ENCODE measurements at regions not wholly inside any gene's neighbourhood (a gene's known extent, or its start where the extent isn't known, plus 50 kb on each side); places are given as distances from the start of the nearest gene placed in this dataset.

DNA sequence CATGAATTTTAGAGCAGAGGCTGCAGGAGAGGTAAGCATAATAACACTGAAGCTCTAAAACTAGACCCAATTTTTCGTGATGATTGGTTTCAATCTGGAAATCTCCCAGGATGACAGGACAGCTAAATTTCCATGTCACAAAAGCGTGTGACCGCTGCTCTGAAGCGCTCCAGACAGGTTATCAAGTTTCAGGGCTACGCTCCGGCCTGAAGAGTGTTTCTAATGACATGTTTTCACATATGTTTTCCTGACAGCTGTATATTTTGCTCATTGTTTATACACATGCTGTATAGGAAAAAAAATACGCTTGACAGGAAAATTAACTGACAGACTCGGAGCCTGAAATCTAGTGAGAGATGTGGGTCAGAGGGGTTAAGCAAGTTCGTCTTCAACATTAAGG is 219.8 kb upstream of the BMPER start:
- no peak overlapping the region for H3K4me3 ChIP-seq (ENCODE audit: low read depth, low read length)
- ChIA-PET POLR2A (no interaction called here), CTCF (interaction anchor here (0.6 kb wide), 1 partner anchor 13 kb away, joined by 4 read pairs; no protein-coding TSS in a partner anchor)
- TF ChIP-seq, protein P1, sequence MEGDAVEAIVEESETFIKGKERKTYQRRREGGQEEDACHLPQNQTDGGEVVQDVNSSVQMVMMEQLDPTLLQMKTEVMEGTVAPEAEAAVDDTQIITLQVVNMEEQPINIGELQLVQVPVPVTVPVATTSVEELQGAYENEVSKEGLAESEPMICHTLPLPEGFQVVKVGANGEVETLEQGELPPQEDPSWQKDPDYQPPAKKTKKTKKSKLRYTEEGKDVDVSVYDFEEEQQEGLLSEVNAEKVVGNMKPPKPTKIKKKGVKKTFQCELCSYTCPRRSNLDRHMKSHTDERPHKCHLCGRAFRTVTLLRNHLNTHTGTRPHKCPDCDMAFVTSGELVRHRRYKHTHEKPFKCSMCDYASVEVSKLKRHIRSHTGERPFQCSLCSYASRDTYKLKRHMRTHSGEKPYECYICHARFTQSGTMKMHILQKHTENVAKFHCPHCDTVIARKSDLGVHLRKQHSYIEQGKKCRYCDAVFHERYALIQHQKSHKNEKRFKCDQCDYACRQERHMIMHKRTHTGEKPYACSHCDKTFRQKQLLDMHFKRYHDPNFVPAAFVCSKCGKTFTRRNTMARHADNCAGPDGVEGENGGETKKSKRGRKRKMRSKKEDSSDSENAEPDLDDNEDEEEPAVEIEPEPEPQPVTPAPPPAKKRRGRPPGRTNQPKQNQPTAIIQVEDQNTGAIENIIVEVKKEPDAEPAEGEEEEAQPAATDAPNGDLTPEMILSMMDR (IDR thresholded peaks at IDR 0.05; ENCODE audit: low read depth, low read length), result no peak
- no peak for DNase-seq (ENCODE audit: low read depth, low spot score)
- no peak overlapping the region for H3K27ac ChIP-seq (ENCODE audit: low read depth, low read length)
- H3K9me3 ChIP-seq (ENCODE audit: control insufficient read depth, insufficient read depth, low read length), result no peaks in the 10 kb centered on the region
- H3K27me3 ChIP-seq (ENCODE audit: control insufficient read depth, insufficient read depth, low read length), result no peaks in the 10 kb centered on the region

DNA sequence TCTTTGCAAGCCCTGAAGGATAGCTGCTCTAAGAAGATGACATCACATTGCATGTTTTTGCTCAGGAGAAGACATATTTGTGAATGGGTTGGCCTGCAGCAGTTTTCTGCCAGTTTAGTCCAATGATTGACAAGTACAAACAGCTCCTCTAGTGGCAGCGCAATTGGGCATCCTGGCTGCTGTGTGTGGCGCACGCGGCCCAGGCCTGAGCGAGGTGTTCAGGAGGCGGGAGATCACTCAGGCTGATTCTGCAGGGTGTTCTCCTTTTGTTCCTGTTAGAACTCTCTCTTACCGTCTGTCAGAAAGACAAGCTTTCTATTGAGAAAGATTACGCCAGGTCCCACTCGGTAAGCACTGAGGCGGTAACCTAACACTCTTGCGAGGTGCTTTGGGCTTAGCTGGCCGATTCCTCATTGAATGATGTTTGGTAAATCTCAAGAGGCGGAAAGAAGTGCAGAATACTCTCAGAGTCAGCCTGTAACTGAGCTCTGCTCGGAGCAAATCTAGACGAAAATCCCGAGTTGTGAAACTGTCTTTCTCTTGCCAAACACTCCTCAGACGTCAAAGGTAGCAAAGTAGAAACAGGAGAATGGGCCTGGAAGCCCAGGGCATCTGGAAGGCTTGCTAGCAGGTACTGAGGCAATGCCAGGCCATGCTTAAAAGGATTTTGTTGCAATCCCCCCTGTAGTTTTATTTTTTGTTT is 219.2 kb upstream of the BMPER start:
- Histone ChIP-seq H3K27me3 (ENCODE audit: control insufficient read depth, insufficient read depth, low read length) (no peaks in the 10 kb centered on the region), H3K9me3 (ENCODE audit: control insufficient read depth, insufficient read depth, low read length) (no peaks in the 10 kb centered on the region), H3K4me3 (ENCODE audit: low read depth, low read length) (no peak overlapping the region), H3K27ac (ENCODE audit: low read depth, low read length) (no peak overlapping the region)
- DNase-seq (ENCODE audit: low read depth, low spot score), result no peak
- TF ChIP-seq, protein P1 (IDR thresholded peaks at IDR 0.05; ENCODE audit: low read depth, low read length), result no peak
- CTCF ChIA-PET, result no interaction called here
- POLR2A ChIA-PET, result no interaction called here

DNA sequence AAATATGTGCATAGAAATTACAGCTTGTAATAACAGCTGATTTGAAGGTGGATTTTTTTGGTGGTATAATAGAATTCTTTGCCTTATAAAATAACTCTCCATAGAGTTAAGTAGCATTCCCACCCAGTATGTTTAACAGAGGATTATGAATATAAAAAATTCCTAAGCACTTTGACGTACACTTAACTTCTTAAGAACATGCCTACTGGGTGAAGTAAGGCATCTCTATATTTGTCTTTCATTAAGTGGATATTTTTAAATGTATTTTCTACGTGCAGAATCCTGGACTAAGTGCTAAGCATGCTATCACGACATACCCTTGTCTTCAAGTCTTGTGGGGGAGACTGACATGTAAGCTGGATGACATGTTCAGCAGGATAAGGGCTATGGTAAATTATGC is 217.7 kb upstream of the BMPER start:
- ChIA-PET POLR2A (no interaction called here), CTCF (interaction anchor here (1.1 kb wide), 1 partner anchor 245 kb away, joined by 3 read pairs; no protein-coding TSS in a partner anchor)
- Histone ChIP-seq H3K9me3 (ENCODE audit: control insufficient read depth, insufficient read depth, low read length) (no peaks in the 10 kb centered on the region), H3K4me3 (ENCODE audit: low read depth, low read length) (no peak overlapping the region), H3K27me3 (ENCODE audit: control insufficient read depth, insufficient read depth, low read length) (no peaks in the 10 kb centered on the region), H3K27ac (ENCODE audit: low read depth, low read length) (no peak overlapping the region)
- TF ChIP-seq, protein P1 (IDR thresholded peaks at IDR 0.05; ENCODE audit: low read depth, low read length), result no peak
- DNase-seq (ENCODE audit: low read depth, low spot score), result no peak

DNA sequence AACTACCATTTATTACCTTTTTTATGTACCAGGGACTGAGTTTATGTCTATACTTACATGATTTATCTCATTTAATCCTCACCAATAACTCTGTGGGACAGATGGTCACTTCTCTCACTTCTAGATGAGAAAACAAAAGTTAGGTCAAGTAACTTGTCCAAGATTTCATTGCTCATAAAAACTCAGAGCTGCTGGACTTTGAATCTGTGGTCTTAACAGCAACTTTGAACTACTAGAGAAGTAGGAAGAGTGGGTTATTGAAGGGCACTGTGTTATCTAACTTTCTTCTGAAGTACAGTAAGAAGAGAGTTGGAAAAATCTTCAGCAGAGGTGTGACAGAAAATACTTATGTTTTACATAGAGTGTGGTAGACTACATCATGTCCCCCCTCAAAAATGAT is 214.2 kb upstream of the BMPER start:
- Histone ChIP-seq H3K9me3 (ENCODE audit: control insufficient read depth, insufficient read depth, low read length) (no peaks in the 10 kb centered on the region), H3K27ac (ENCODE audit: low read depth, low read length) (no peak overlapping the region), H3K27me3 (ENCODE audit: control insufficient read depth, insufficient read depth, low read length) (no peaks in the 10 kb centered on the region), H3K4me3 (ENCODE audit: low read depth, low read length) (no peak overlapping the region)
- TF ChIP-seq, protein P1 (IDR thresholded peaks at IDR 0.05; ENCODE audit: low read depth, low read length), result no peak
- ChIA-PET POLR2A (no interaction called here), CTCF (no interaction called here)
- DNase-seq (ENCODE audit: low read depth, low spot score), result no peak

DNA sequence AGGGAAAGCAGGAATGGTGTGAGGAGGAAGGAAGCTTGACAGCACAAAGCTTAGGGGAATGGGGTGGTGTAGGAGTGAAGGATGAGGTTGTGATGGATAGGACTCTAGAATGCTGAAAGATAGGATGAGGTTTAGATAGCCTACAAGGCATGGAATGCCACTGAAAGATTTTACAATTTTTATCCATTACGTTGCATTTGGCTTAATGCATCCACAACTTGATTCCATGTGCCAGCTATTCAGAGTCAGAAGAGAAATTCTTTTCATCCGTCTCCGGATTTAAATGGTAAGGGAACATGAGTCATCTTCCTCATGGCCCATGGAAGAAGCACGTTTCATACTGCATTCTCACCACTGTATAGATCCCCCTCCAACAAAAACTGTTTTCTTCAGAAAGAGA is 212.4 kb upstream of the BMPER start:
- no peak for DNase-seq (ENCODE audit: low read depth, low spot score)
- ChIA-PET CTCF (interaction anchor here (1.0 to 1.6 kb wide), 2 partner anchors 19 to 240 kb away, joined by 4 to 5 read pairs; no protein-coding TSS in a partner anchor), POLR2A (interaction anchor here (0.6 kb wide), 1 partner anchor 622 kb away, joined by 3 read pairs; no protein-coding TSS in a partner anchor)
- no peak overlapping the region for H3K4me3 ChIP-seq (ENCODE audit: low read depth, low read length)
- no peaks in the 10 kb centered on the region for H3K9me3 ChIP-seq (ENCODE audit: control insufficient read depth, insufficient read depth, low read length)
- H3K27ac ChIP-seq (ENCODE audit: low read depth, low read length), result no peak overlapping the region
- TF ChIP-seq, protein P1 (IDR thresholded peaks at IDR 0.05; ENCODE audit: low read depth, low read length), result no peak
- no peaks in the 10 kb centered on the region for H3K27me3 ChIP-seq (ENCODE audit: control insufficient read depth, insufficient read depth, low read length)

Data from AG04450 (cell line).